ENCODE measurements at regions not wholly inside any gene's neighbourhood (a gene's known extent, or its start where the extent isn't known, plus 50 kb on each side); places are given as distances from the start of the nearest gene placed in this dataset.

DNA sequence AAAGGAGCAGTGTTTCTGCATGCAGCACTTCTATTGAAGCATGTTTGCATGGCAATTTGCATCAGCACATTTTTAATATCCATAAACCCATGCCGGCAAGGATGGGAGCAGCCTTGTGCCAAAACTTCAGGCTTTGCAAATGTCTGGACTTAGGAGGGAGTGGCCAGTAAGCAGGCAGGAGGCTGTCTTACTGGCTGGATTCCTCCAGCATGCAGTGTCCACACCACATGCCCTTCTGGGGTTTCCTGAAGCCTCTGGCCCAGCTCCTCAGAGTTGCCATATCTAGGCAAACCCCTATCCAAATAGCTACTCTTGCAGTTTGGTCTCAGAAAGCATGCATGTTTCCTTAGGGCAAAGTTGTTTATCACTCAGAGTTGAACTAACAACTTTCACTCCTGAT, 139.1 kb upstream of the MRPS22 start:
- TF ChIP-seq, protein P1, sequence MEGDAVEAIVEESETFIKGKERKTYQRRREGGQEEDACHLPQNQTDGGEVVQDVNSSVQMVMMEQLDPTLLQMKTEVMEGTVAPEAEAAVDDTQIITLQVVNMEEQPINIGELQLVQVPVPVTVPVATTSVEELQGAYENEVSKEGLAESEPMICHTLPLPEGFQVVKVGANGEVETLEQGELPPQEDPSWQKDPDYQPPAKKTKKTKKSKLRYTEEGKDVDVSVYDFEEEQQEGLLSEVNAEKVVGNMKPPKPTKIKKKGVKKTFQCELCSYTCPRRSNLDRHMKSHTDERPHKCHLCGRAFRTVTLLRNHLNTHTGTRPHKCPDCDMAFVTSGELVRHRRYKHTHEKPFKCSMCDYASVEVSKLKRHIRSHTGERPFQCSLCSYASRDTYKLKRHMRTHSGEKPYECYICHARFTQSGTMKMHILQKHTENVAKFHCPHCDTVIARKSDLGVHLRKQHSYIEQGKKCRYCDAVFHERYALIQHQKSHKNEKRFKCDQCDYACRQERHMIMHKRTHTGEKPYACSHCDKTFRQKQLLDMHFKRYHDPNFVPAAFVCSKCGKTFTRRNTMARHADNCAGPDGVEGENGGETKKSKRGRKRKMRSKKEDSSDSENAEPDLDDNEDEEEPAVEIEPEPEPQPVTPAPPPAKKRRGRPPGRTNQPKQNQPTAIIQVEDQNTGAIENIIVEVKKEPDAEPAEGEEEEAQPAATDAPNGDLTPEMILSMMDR (IDR thresholded peaks at IDR 0.05) = no peak
- Histone ChIP-seq H3K27ac (no peak overlapping the region), H3K4me3 (no peak overlapping the region), H3K4me1 (peaks cover 0 to 3% (median 0%) of the 10 kb centered on the region in 9 donors), H3K9me3 (no peaks in the 10 kb centered on the region), H3K36me3 (no peaks in the 10 kb centered on the region), H3K27me3 (no peaks in the 10 kb centered on the region)
- ATAC-seq (no peak), DNase-seq (no peak)
- intact Hi-C loops (cut with DNase I) = no loop called here
- 83 to 84% methylated on average over 1 of the region's 1 CpG for WGBS, 2 donors

DNA sequence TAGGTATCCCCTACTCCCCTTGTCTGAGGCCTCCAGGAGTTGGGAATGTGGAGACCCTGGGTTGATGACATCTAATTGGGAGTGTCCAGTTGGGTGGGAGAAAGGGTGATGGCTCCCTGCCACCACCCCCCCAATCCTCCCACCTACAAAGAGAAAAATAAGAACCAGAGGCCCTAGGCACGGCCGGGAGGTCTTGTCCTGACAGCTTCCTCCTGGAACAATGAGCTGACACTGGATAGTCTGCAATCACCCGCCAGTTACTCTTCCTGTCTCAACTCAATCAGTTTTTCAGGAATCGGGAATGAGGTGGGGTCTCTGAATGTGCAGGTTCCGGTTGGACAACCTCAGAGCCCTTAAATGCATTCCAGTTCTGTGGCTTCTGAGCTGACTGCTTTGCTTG, 129.9 kb upstream of the MRPS22 start:
- H3K4me3 ChIP-seq = no peak overlapping the region
- ATAC-seq (no peak), DNase-seq (no peak)
- no peaks in the 10 kb centered on the region for H3K27me3 ChIP-seq
- H3K9me3 ChIP-seq = peaks cover 0 to 13% (median 5%) of the 10 kb centered on the region in 11 donors
- no peak overlapping the region for H3K27ac ChIP-seq
- 50 to 63% methylated on average over 5 of the region's 5 CpGs for WGBS, 2 donors
- intact Hi-C loops (cut with DNase I) = no loop called here
- no peaks in the 10 kb centered on the region for H3K4me1 ChIP-seq
- TF ChIP-seq, protein P1 (IDR thresholded peaks at IDR 0.05) = no peak
- no peaks in the 10 kb centered on the region for H3K36me3 ChIP-seq

DNA sequence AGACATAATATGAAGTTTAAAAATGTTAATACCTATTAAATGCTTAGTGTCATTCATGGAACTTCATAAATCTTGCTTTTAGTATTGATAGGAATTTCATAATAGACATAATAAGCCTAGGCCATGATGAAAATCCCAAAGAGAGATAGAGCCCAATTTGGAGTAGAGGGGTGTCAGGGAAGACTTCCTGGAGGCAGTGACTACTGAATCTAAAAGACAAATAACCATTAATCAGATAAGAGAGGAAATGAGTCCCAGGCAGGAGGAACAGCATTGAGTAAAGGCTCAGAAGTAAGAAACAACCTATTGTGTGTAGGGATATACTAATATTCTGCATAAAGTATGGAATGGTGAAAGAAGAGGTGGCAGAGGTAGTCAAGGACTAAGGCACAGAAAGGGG, 126.9 kb upstream of the MRPS22 start:
- DNase-seq = no peak
- intact Hi-C loops (cut with DNase I) = no loop called here

DNA sequence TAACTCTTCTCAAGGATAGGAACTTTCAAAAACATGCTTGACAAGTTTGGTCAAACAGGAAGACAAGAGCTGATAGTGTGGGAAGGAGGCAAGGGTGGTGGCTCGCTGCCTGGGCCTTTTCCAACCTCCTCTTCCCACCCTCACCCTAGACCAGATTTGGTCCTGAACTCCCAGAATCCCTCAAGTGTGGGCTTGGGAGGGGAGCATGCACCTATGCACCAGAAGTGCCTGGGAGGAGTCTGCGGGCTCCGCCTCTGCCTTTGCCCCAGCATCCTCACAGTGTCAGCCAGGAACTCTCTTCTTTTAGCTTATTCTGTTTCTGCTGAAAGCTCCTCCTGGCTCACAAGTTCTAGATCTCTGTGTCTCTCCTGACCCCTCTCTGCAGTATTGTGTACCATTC, 126.2 kb upstream of the MRPS22 start:
- ATAC-seq (no peak), DNase-seq (no peak)
- TF ChIP-seq, protein P1 (IDR thresholded peaks at IDR 0.05) = no peak
- Histone ChIP-seq H3K27me3 (peaks cover 0 to 6% (median 0%) of the 10 kb centered on the region in 7 donors), H3K4me3 (no peak overlapping the region), H3K4me1 (no peaks in the 10 kb centered on the region), H3K36me3 (no peaks in the 10 kb centered on the region), H3K27ac (no peak overlapping the region), H3K9me3 (no peaks in the 10 kb centered on the region)
- 84 to 86% methylated on average over 3 of the region's 3 CpGs for WGBS, 2 donors
- intact Hi-C loops (cut with DNase I) = no loop called here

More for the DNA sequence above, 126.9 kb upstream of the MRPS22 start:
- H3K4me1 ChIP-seq = no peaks in the 10 kb centered on the region
- no peak overlapping the region for H3K4me3 ChIP-seq
- TF ChIP-seq, protein P1 (IDR thresholded peaks at IDR 0.05) = no peak
- H3K36me3 ChIP-seq = no peaks in the 10 kb centered on the region
- peaks cover 0 to 5% (median under 1%) of the 10 kb centered on the region in 11 donors for H3K9me3 ChIP-seq
- no peaks in the 10 kb centered on the region for H3K27me3 ChIP-seq
- no peak for ATAC-seq
- no peak overlapping the region for H3K27ac ChIP-seq

DNA sequence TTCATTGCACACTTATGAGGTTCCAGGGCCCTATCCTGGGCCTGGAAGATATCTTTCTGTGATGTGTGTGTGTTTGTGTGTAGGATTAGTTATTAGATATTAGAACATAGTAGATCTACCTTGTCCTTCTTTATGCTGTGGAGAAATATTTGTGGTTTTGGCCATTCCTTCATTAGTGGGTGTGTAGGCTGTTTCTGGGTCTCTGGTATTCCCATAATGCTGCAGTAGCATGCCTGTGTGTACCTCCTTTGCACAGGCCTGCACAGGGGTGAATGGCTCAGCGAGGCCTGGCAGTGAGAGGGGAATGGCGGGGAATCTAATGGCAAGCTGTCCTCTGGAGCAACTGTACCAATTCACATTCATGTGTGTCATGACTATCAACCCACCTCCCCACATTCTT, 125.8 kb upstream of the MRPS22 start:
- H3K4me3 ChIP-seq = no peak overlapping the region
- 97% methylated on average over 2 of the region's 2 CpGs for WGBS, 2 donors
- no peak overlapping the region for H3K27ac ChIP-seq
- no peaks in the 10 kb centered on the region for H3K4me1 ChIP-seq
- TF ChIP-seq, protein P1 (IDR thresholded peaks at IDR 0.05) = no peak
- peaks cover 0 to 6% (median 0%) of the 10 kb centered on the region in 7 donors for H3K27me3 ChIP-seq
- no peaks in the 10 kb centered on the region for H3K36me3 ChIP-seq
- no peak for ATAC-seq
- DNase-seq = no peak
- H3K9me3 ChIP-seq = no peaks in the 10 kb centered on the region
- intact Hi-C loops (cut with DNase I) = no loop called here
